ENCODE measurements at regions not wholly inside any gene's neighbourhood (a gene's known extent, or its start where the extent isn't known, plus 50 kb on each side); places are given as distances from the start of the nearest gene placed in this dataset.

- no peak overlapping the region for H3K18ac ChIP-seq (ENCODE audit: insufficient read length, low read depth, low read length)
- H3K23me2 ChIP-seq (ENCODE audit: insufficient read length, low read depth, low read length, poor library complexity, severe bottlenecking) = no peaks in the 10 kb centered on the region
- no peak overlapping the region for H3K4me2 ChIP-seq (ENCODE audit: insufficient read depth, insufficient read length, low read length)
- H3K9ac ChIP-seq (ENCODE audit: extremely low read depth, insufficient read length, low read length) = no peak overlapping the region
- peaks cover 27 to 33% of the 10 kb centered on the region in 2 experiments for H3K9me3 Mint-ChIP-seq
- H4K91ac ChIP-seq (ENCODE audit: insufficient read length, low read depth, low read length) = no peak overlapping the region
- no peak overlapping the region for H3K23ac ChIP-seq (ENCODE audit: insufficient read length, low read depth, low read length)
- H3K14ac ChIP-seq (ENCODE audit: insufficient read depth, low read length) = no peak overlapping the region
- H3T11ph ChIP-seq (ENCODE audit: low read length) = no peak overlapping the region
- H2AK5ac ChIP-seq (ENCODE audit: insufficient read length, low read length) = no peak overlapping the region
- no peak overlapping the region for H2BK120ac ChIP-seq (ENCODE audit: low read depth, low read length, poor library complexity, severe bottlenecking)
- H3K36me3 Mint-ChIP-seq (ENCODE audit: insufficient read depth in 1 of 3, low read depth in 3 of 3) = peaks cover 5 to 18% (median 16%) of the 10 kb centered on the region in 3 experiments; a peak in 5 of 7 replicates
- no peak overlapping the region for H3K4me3 Mint-ChIP-seq
- no peak overlapping the region for H3K27ac Mint-ChIP-seq
- H2BK5ac ChIP-seq (ENCODE audit: insufficient read length, low read length) = no peak overlapping the region
- DNase-seq = no peak
- no peak for TF ChIP-seq CTCF (conservative IDR thresholded peaks at IDR 0.05)
- no CpG with 5 or more reads among the region's 1 CpG for WGBS (ENCODE audit: extremely low coverage, insufficient read length, low lambda C conversion rate)
- no peaks in the 10 kb centered on the region for H3K4me1 Mint-ChIP-seq
- no peak overlapping the region for H3K27ac ChIP-seq (ENCODE audit: insufficient read length, low read depth, low read length)
- no peak overlapping the region for H4K8ac ChIP-seq (replicated peaks; ENCODE audit: insufficient read length, low read depth, low read length)
- H3K56ac ChIP-seq (ENCODE audit: insufficient read length, low read depth, low read length) = no peak overlapping the region
- no peaks in the 10 kb centered on the region for H3K27me3 Mint-ChIP-seq (ENCODE audit: low read depth)
- no peak overlapping the region for H2BK15ac ChIP-seq (ENCODE audit: low read depth, low read length)
- H3K27me3 ChIP-seq (ENCODE audit: insufficient read depth, low read length) = no peaks in the 10 kb centered on the region
- no peak overlapping the region for H2BK12ac ChIP-seq (ENCODE audit: insufficient read length, low read depth, low read length)
- no peaks in the 10 kb centered on the region for H3K79me2 ChIP-seq (ENCODE audit: insufficient read depth, low read length)
- H3K4me1 ChIP-seq (ENCODE audit: insufficient read depth, low read length) = no peaks in the 10 kb centered on the region
- no peaks in the 10 kb centered on the region for H3K9me3 ChIP-seq (ENCODE audit: control insufficient read depth, low read depth, low read length)
- no peak overlapping the region for H4K5ac ChIP-seq (ENCODE audit: insufficient read length, low read depth, low read length)
- no peak overlapping the region for H3K4ac ChIP-seq (ENCODE audit: low read depth, low read length)
- H2AFZ ChIP-seq (ENCODE audit: low read length) = no peak overlapping the region
- no peaks in the 10 kb centered on the region for H3K79me1 ChIP-seq (ENCODE audit: insufficient read depth, low read depth, low read length, poor library complexity, severe bottlenecking)
- H4K20me1 ChIP-seq (ENCODE audit: control insufficient read depth, insufficient read depth, insufficient read length) = no peaks in the 10 kb centered on the region
- no peak overlapping the region for H2BK20ac ChIP-seq (ENCODE audit: low read depth, low read length, poor library complexity, severe bottlenecking)
These were observed 192.5 kb upstream of the RGPD4 start for GRCh38 chr2:107634172-107634571.

Measured in H9 (cell line).